OCI-LY1 (cell line): ENCODE measurements at regions not wholly inside any gene's neighbourhood (a gene's known extent, or its start where the extent isn't known, plus 50 kb on each side); places are given as distances from the start of the nearest gene placed in this dataset.

Experiments used
- CTCF ChIP-seq: fragments of 200-600 bp; sonication (generic), shearing (Covaris generic); IDR thresholded peaks from 2 replicates; pipeline ENCODE4 v1.5.1; 2017; ENCODE audit warnings: mild to moderate bottlenecking, antibody characterized with exemption, low read length, moderate library complexity, mixed read lengths
- EZH2 ChIP-seq: fragments of 200-600 bp; sonication (generic), shearing (Covaris generic); IDR thresholded peaks from 2 replicates; pipeline ENCODE4 v1.8.0; 2017; ENCODE audit warnings: borderline replicate concordance, mixed run types, mild to moderate bottlenecking, antibody characterized with exemption, low read length, moderate library complexity, mixed read lengths

- TF ChIP-seq CTCF (no peak), EZH2 (no peak)
These were observed 141.3 kb upstream of the FOXN2 start for GRCh38 chr2:48173141-48173540.
